Astrocyte (in vitro differentiated cells and primary cell): ENCODE measurements at regions not wholly inside any gene's neighbourhood (a gene's known extent, or its start where the extent isn't known, plus 50 kb on each side); places are given as distances from the start of the nearest gene placed in this dataset.

Experiments
- CTCF ChIP-seq: IDR thresholded peaks from 2 replicates; pipeline ENCODE4 v1.5.1; 2011; ENCODE audit warnings: low read depth, mild to moderate bottlenecking, inconsistent platforms, low read length, moderate library complexity; ENCODE audit not compliant: insufficient read depth
- EZH2 ChIP-seq: IDR thresholded peaks from 2 replicates; pipeline ENCODE4 v1.6.1; 2012; ENCODE audit warnings: mild to moderate bottlenecking, low read length, inconsistent platforms; ENCODE audit not compliant: insufficient read depth

- TF ChIP-seq CTCF (no peak), EZH2 (no peak)
These were observed 375.4 kb downstream of the ZNF674 start for GRCh38 chrX:46169808-46170207.
